Ectodermal cell (in vitro differentiated cells): ENCODE measurements at regions not wholly inside any gene's neighbourhood (a gene's known extent, or its start where the extent isn't known, plus 50 kb on each side); places are given as distances from the start of the nearest gene placed in this dataset.

Experiments used
- H3K27ac ChIP-seq: 2 replicates; pipeline ENCODE4 v1.7.0; 2013; ENCODE audit warnings: mild to moderate bottlenecking, low read depth, low read length; ENCODE audit not compliant: insufficient read depth, poor library complexity, severe bottlenecking
- H3K27me3 ChIP-seq: 2 replicates; pipeline ENCODE4 v1.7.0; 2013; ENCODE audit warnings: mild to moderate bottlenecking, low read length; ENCODE audit not compliant: insufficient read depth, control insufficient read depth, poor library complexity, severe bottlenecking
- H3K36me3 ChIP-seq: one replicate; pipeline ENCODE4 v1.7.0; 2013; ENCODE audit warnings: low read length; ENCODE audit not compliant: control insufficient read depth, insufficient read depth
- H3K4me1 ChIP-seq: one replicate; pipeline ENCODE4 v1.7.0; 2013; ENCODE audit warnings: low read length; ENCODE audit not compliant: control insufficient read depth, insufficient read depth
- H3K4me3 ChIP-seq: 2 replicates; pipeline ENCODE4 v1.7.0; 2013; ENCODE audit warnings: low read depth, low read length, control low read depth; ENCODE audit not compliant: insufficient read depth
- H3K9me3 ChIP-seq: 2 replicates; pipeline ENCODE4 v1.7.0; 2013; ENCODE audit warnings: mild to moderate bottlenecking, low read length, moderate library complexity; ENCODE audit not compliant: control insufficient read depth
- WGBS, 2 experiments: methylation state at CpG; one replicate each; pipeline ENCODE4 v1.1.7; 2013; ENCODE audit warnings: missing lambda C conversion rate in 2 of 2; 5-methylcytosine and 5-hydroxymethylcytosine counted together

GRCh38 chr12:131379738-131380137 is 331.2 kb upstream of the SFSWAP start:
- Histone ChIP-seq H3K27me3 (no peaks in the 10 kb centered on the region), H3K27ac (no peak overlapping the region), H3K4me3 (no peak overlapping the region)

GRCh38 chr12:131380220-131380964 is 330.5 kb upstream of the SFSWAP start:
- no peaks in the 10 kb centered on the region for H3K36me3 ChIP-seq
- H3K4me3 ChIP-seq, result no peak overlapping the region
- H3K27me3 ChIP-seq, result no peaks in the 10 kb centered on the region
- WGBS, 2 experiments, result 78 to 80% methylated on average over 28 of the region's 28 CpGs
- H3K4me1 ChIP-seq, result peaks cover 28% of the 10 kb centered on the region
- H3K9me3 ChIP-seq, result no peaks in the 10 kb centered on the region
- no peak overlapping the region for H3K27ac ChIP-seq

More at GRCh38 chr12:131379738-131380137, 331.2 kb upstream of the SFSWAP start:
- 61 to 69% methylated on average over 12 of the region's 12 CpGs for WGBS, 2 experiments
- Histone ChIP-seq H3K36me3 (no peaks in the 10 kb centered on the region), H3K4me1 (peaks cover 28% of the 10 kb centered on the region), H3K9me3 (no peaks in the 10 kb centered on the region)

- Histone ChIP-seq H3K27me3 (no peaks in the 10 kb centered on the region), H3K9me3 (no peaks in the 10 kb centered on the region), H3K4me3 (no peak overlapping the region), H3K4me1 (peaks cover 28% of the 10 kb centered on the region), H3K27ac (no peak overlapping the region), H3K36me3 (no peaks in the 10 kb centered on the region)
- 58 to 63% methylated on average over 27 of the region's 27 CpGs for WGBS, 2 experiments
Observed at GRCh38 chr12:131380965-131381705, 329.8 kb upstream of the SFSWAP start.

- H3K27ac ChIP-seq, result no peak overlapping the region
- 89 to 90% methylated on average over 20 of the region's 22 CpGs for WGBS, 2 experiments
- H3K4me3 ChIP-seq, result no peak overlapping the region
- no peaks in the 10 kb centered on the region for H3K36me3 ChIP-seq
- H3K9me3 ChIP-seq, result no peaks in the 10 kb centered on the region
- H3K27me3 ChIP-seq, result no peaks in the 10 kb centered on the region
- H3K4me1 ChIP-seq, result peaks cover 33% of the 10 kb centered on the region
Observed at GRCh38 chr12:131381716-131382430, 329.0 kb upstream of the SFSWAP start.

- 90% methylated on average over 9 of the region's 9 CpGs for WGBS, 2 experiments
Observed at GRCh38 chr12:131383291-131383690, 327.6 kb upstream of the SFSWAP start.

GRCh38 chr12:131383741-131384543 is 326.9 kb upstream of the SFSWAP start:
- H3K27me3 ChIP-seq, result no peaks in the 10 kb centered on the region
- no peaks in the 10 kb centered on the region for H3K9me3 ChIP-seq
- H3K4me1 ChIP-seq, result peaks cover 37% of the 10 kb centered on the region
- no peak overlapping the region for H3K4me3 ChIP-seq
- H3K27ac ChIP-seq, result no peak overlapping the region
- no peaks in the 10 kb centered on the region for H3K36me3 ChIP-seq
- 77 to 80% methylated on average over 21 of the region's 21 CpGs for WGBS, 2 experiments

More at GRCh38 chr12:131383291-131383690, 327.6 kb upstream of the SFSWAP start:
- no peak overlapping the region for H3K27ac ChIP-seq
- H3K27me3 ChIP-seq, result no peaks in the 10 kb centered on the region
- H3K4me1 ChIP-seq, result peaks cover 33% of the 10 kb centered on the region
- H3K4me3 ChIP-seq, result no peak overlapping the region
- H3K36me3 ChIP-seq, result no peaks in the 10 kb centered on the region
- H3K9me3 ChIP-seq, result no peaks in the 10 kb centered on the region

GRCh38 chr12:131384544-131384855 is 326.4 kb upstream of the SFSWAP start:
- no peak overlapping the region for H3K4me3 ChIP-seq
- no peaks in the 10 kb centered on the region for H3K9me3 ChIP-seq
- no peak overlapping the region for H3K27ac ChIP-seq
- H3K36me3 ChIP-seq, result no peaks in the 10 kb centered on the region
- peaks cover 33% of the 10 kb centered on the region for H3K4me1 ChIP-seq
- no peaks in the 10 kb centered on the region for H3K27me3 ChIP-seq
- 73 to 74% methylated on average over 8 of the region's 8 CpGs for WGBS, 2 experiments

GRCh38 chr12:131385313-131386166 is 325.4 kb upstream of the SFSWAP start:
- peaks cover 23% of the 10 kb centered on the region for H3K4me1 ChIP-seq
- no peaks in the 10 kb centered on the region for H3K9me3 ChIP-seq
- H3K27me3 ChIP-seq, result no peaks in the 10 kb centered on the region
- no peak overlapping the region for H3K27ac ChIP-seq
- WGBS, 2 experiments, result 86 to 88% methylated on average over 26 of the region's 26 CpGs
- no peaks in the 10 kb centered on the region for H3K36me3 ChIP-seq
- no peak overlapping the region for H3K4me3 ChIP-seq

GRCh38 chr12:131386167-131386521 is 324.7 kb upstream of the SFSWAP start:
- no peak overlapping the region for H3K27ac ChIP-seq
- peaks cover 17% of the 10 kb centered on the region for H3K4me1 ChIP-seq
- H3K4me3 ChIP-seq, result no peak overlapping the region
- H3K36me3 ChIP-seq, result no peaks in the 10 kb centered on the region
- no peaks in the 10 kb centered on the region for H3K9me3 ChIP-seq
- WGBS, 2 experiments, result 84 to 92% methylated on average over 9 of the region's 9 CpGs
- H3K27me3 ChIP-seq, result no peaks in the 10 kb centered on the region
